ENCODE measurements at regions not wholly inside any gene's neighbourhood (a gene's known extent, or its start where the extent isn't known, plus 50 kb on each side); places are given as distances from the start of the nearest gene placed in this dataset.
"Not testable (repeated sequence)": the region's sequence is repeated elsewhere in the genome, so short reads cannot be mapped to it uniquely, and the experiment has no call there.

GRCh38 chr2:132280912-132281311, 119.2 kb upstream of the ANKRD30BL start:
- Histone ChIP-seq H3K27ac (ENCODE audit: low read length) (no peak overlapping the region), H3K36me3 (ENCODE audit: control insufficient read depth, insufficient read depth, low read length) (no peaks in the 10 kb centered on the region), H3K4me3 (ENCODE audit: low read length) (no peak overlapping the region), H3K9me3 (ENCODE audit: control insufficient read depth, insufficient read depth, low read length) (peaks cover 13% of the 10 kb centered on the region), H3K4me1 (ENCODE audit: control insufficient read depth, insufficient read depth, low read length) (no peaks in the 10 kb centered on the region), H3K27me3 (ENCODE audit: control insufficient read depth, insufficient read depth, low read length) (no peaks in the 10 kb centered on the region)
- H3K27me3 Mint-ChIP-seq (ENCODE audit: low read depth in 2 of 2) = no peaks in the 10 kb centered on the region
- H3K36me3 Mint-ChIP-seq = no peaks in the 10 kb centered on the region
- H3K4me3 Mint-ChIP-seq = no peak overlapping the region
- intact Hi-C loops (cut with micrococcal nuclease) = no loop called here
- DNase-seq = no peak
- H3K9me3 Mint-ChIP-seq = peaks cover 8 to 18% of the 10 kb centered on the region in 2 donors
- no peak overlapping the region for H3K27ac Mint-ChIP-seq
- TF ChIP-seq, protein P1, sequence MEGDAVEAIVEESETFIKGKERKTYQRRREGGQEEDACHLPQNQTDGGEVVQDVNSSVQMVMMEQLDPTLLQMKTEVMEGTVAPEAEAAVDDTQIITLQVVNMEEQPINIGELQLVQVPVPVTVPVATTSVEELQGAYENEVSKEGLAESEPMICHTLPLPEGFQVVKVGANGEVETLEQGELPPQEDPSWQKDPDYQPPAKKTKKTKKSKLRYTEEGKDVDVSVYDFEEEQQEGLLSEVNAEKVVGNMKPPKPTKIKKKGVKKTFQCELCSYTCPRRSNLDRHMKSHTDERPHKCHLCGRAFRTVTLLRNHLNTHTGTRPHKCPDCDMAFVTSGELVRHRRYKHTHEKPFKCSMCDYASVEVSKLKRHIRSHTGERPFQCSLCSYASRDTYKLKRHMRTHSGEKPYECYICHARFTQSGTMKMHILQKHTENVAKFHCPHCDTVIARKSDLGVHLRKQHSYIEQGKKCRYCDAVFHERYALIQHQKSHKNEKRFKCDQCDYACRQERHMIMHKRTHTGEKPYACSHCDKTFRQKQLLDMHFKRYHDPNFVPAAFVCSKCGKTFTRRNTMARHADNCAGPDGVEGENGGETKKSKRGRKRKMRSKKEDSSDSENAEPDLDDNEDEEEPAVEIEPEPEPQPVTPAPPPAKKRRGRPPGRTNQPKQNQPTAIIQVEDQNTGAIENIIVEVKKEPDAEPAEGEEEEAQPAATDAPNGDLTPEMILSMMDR (IDR thresholded peaks at IDR 0.05) = no peak
- ATAC-seq = no peak
- no peaks in the 10 kb centered on the region for H3K4me1 Mint-ChIP-seq
- 92% methylated on average over 12 of the region's 12 CpGs for WGBS (ENCODE audit: insufficient coverage)

DNA sequence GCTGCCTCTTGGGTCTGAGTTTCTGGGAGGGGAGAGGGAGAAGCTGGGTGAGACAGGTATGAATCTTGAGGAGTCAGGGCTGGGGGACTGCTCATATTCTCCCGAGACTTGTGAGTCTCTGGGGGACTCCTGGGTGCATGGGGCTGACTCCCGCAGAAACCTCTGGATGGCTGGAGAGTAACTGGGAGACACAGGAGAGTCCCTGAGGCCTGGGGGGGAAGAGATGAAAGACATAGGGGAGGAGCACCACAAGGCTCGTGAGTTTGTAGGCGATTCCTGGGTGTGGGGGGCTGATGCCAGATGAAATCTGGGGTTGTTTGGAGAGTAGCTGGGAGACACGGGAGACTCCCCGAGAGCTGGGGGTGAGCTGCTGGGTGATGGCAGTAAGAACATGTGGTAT, 120.4 kb upstream of the ANKRD30BL start:
- H3K4me3 Mint-ChIP-seq; ATAC-seq; H3K36me3 Mint-ChIP-seq; DNase-seq; H3K4me3 ChIP-seq (ENCODE audit: low read length); H3K4me1 Mint-ChIP-seq; H3K27me3 ChIP-seq (ENCODE audit: control insufficient read depth, insufficient read depth, low read length); H3K27ac Mint-ChIP-seq; H3K36me3 ChIP-seq (ENCODE audit: control insufficient read depth, insufficient read depth, low read length); H3K27me3 Mint-ChIP-seq (ENCODE audit: low read depth in 2 of 2); H3K4me1 ChIP-seq (ENCODE audit: control insufficient read depth, insufficient read depth, low read length); intact Hi-C loops (cut with micrococcal nuclease); H3K27ac ChIP-seq (ENCODE audit: low read length): not testable (repeated sequence)
- H3K9me3 Mint-ChIP-seq = peaks cover 4 to 11% of the 10 kb centered on the region in 2 donors
- 87% methylated on average over 6 of the region's 6 CpGs for WGBS (ENCODE audit: insufficient coverage)
- peaks cover 13% of the 10 kb centered on the region for H3K9me3 ChIP-seq (ENCODE audit: control insufficient read depth, insufficient read depth, low read length)

DNA sequence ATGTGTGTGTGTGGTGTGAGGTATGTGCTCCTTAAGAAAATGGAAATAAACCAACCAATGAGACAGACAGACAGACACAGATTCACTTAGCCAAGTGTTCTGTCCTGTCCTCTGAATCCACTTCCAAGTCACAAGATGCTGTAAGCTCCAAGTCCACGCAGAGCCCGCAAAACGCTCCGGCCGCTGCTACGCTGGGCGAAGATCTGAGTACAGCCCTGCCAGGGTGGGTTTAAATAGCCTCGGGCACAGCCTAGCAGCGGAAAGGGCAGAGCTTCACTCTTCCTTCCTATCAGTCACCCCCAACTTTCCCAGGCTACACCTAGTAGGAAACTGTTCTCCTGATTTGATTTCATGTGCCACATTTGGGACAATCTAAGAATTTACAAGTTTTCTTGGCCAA, 121.2 kb upstream of the ANKRD30BL start:
- Histone ChIP-seq H3K4me3 (ENCODE audit: low read length) (no peak overlapping the region), H3K36me3 (ENCODE audit: control insufficient read depth, insufficient read depth, low read length) (no peaks in the 10 kb centered on the region), H3K4me1 (ENCODE audit: control insufficient read depth, insufficient read depth, low read length) (no peaks in the 10 kb centered on the region), H3K27ac (ENCODE audit: low read length) (no peak overlapping the region), H3K27me3 (ENCODE audit: control insufficient read depth, insufficient read depth, low read length) (no peaks in the 10 kb centered on the region), H3K9me3 (ENCODE audit: control insufficient read depth, insufficient read depth, low read length) (peaks cover 13% of the 10 kb centered on the region)
- peaks cover 3 to 10% of the 10 kb centered on the region in 2 donors for H3K9me3 Mint-ChIP-seq
- intact Hi-C loops (cut with micrococcal nuclease) = no loop called here
- no peaks in the 10 kb centered on the region for H3K27me3 Mint-ChIP-seq (ENCODE audit: low read depth in 2 of 2)
- DNase-seq = no peak
- no peak overlapping the region for H3K4me3 Mint-ChIP-seq
- no peak overlapping the region for H3K27ac Mint-ChIP-seq
- WGBS (ENCODE audit: insufficient coverage) = 94% methylated on average over 9 of the region's 9 CpGs
- no peak for ATAC-seq
- H3K36me3 Mint-ChIP-seq = no peaks in the 10 kb centered on the region
- H3K4me1 Mint-ChIP-seq = no peaks in the 10 kb centered on the region
- TF ChIP-seq, protein P1 (IDR thresholded peaks at IDR 0.05) = no peak

DNA sequence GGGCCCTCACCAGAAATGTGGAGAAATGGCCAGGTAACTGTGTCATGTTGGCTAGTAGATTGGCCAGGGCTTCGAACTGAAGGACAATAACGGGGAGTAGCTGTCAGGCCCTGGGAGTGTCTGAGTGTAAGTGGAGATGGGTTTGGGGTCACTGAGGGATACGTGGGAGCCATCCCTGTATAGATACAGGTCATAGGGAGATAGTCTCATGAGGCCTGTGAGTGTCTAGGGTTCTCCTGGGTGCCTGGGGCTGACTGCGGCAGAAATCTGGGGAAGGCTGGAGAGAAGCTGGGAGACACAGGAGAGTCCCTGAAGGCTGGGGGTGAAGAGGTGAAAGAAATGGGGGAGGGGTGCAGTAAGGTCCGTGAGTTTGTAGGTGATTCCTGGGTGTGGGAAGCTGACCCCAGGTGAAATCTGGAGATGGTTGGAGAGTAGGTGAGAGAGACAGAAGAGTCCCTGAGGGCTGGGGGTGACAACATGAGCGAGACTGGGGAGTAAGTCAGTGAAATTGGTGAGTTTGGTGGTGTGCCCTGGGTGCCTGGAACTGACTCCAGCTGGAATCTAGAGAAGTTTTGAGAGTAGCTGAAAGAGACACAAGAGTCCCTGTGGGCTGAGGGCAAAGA, 124.6 kb upstream of the ANKRD30BL start:
- ATAC-seq; H3K27me3 Mint-ChIP-seq (ENCODE audit: low read depth in 2 of 2); H3K27me3 ChIP-seq (ENCODE audit: control insufficient read depth, insufficient read depth, low read length); H3K36me3 ChIP-seq (ENCODE audit: control insufficient read depth, insufficient read depth, low read length); H3K4me3 ChIP-seq (ENCODE audit: low read length); H3K4me3 Mint-ChIP-seq; H3K4me1 Mint-ChIP-seq; H3K9me3 Mint-ChIP-seq; H3K9me3 ChIP-seq (ENCODE audit: control insufficient read depth, insufficient read depth, low read length); H3K36me3 Mint-ChIP-seq; H3K27ac ChIP-seq (ENCODE audit: low read length); H3K27ac Mint-ChIP-seq; DNase-seq; intact Hi-C loops (cut with micrococcal nuclease); H3K4me1 ChIP-seq (ENCODE audit: control insufficient read depth, insufficient read depth, low read length): not testable (repeated sequence)
- WGBS (ENCODE audit: insufficient coverage) = 80% methylated on average over 6 of the region's 6 CpGs

GRCh38 chr2:132287910-132288309, 126.2 kb upstream of the ANKRD30BL start:
- H3K4me3 ChIP-seq (ENCODE audit: low read length); H3K4me1 Mint-ChIP-seq; H3K4me3 Mint-ChIP-seq; H3K27ac ChIP-seq (ENCODE audit: low read length); H3K36me3 ChIP-seq (ENCODE audit: control insufficient read depth, insufficient read depth, low read length); H3K36me3 Mint-ChIP-seq; H3K4me1 ChIP-seq (ENCODE audit: control insufficient read depth, insufficient read depth, low read length); H3K27ac Mint-ChIP-seq; ATAC-seq; H3K9me3 ChIP-seq (ENCODE audit: control insufficient read depth, insufficient read depth, low read length); DNase-seq; intact Hi-C loops (cut with micrococcal nuclease); H3K27me3 ChIP-seq (ENCODE audit: control insufficient read depth, insufficient read depth, low read length); H3K27me3 Mint-ChIP-seq (ENCODE audit: low read depth in 2 of 2); H3K9me3 Mint-ChIP-seq: not testable (repeated sequence)
- WGBS (ENCODE audit: insufficient coverage) = 91% methylated on average over 8 of the region's 8 CpGs

GRCh38 chr2:132289138-132289537, 127.4 kb upstream of the ANKRD30BL start:
- H3K27me3 ChIP-seq (ENCODE audit: control insufficient read depth, insufficient read depth, low read length); H3K27ac Mint-ChIP-seq; H3K4me3 ChIP-seq (ENCODE audit: low read length); intact Hi-C loops (cut with micrococcal nuclease); H3K4me1 ChIP-seq (ENCODE audit: control insufficient read depth, insufficient read depth, low read length); H3K27me3 Mint-ChIP-seq (ENCODE audit: low read depth in 2 of 2); H3K27ac ChIP-seq (ENCODE audit: low read length); H3K4me3 Mint-ChIP-seq; H3K4me1 Mint-ChIP-seq; H3K9me3 Mint-ChIP-seq; H3K36me3 Mint-ChIP-seq; ATAC-seq; H3K9me3 ChIP-seq (ENCODE audit: control insufficient read depth, insufficient read depth, low read length); DNase-seq; H3K36me3 ChIP-seq (ENCODE audit: control insufficient read depth, insufficient read depth, low read length): not testable (repeated sequence)
- 57% methylated on average over 4 of the region's 4 CpGs for WGBS (ENCODE audit: insufficient coverage)

- H3K4me1 Mint-ChIP-seq; H3K27me3 Mint-ChIP-seq (ENCODE audit: low read depth in 2 of 2); intact Hi-C loops (cut with micrococcal nuclease); H3K4me3 Mint-ChIP-seq; H3K27me3 ChIP-seq (ENCODE audit: control insufficient read depth, insufficient read depth, low read length); DNase-seq; ATAC-seq; H3K9me3 ChIP-seq (ENCODE audit: control insufficient read depth, insufficient read depth, low read length); H3K4me3 ChIP-seq (ENCODE audit: low read length); H3K4me1 ChIP-seq (ENCODE audit: control insufficient read depth, insufficient read depth, low read length); H3K9me3 Mint-ChIP-seq; H3K36me3 ChIP-seq (ENCODE audit: control insufficient read depth, insufficient read depth, low read length); H3K36me3 Mint-ChIP-seq; H3K27ac Mint-ChIP-seq; H3K27ac ChIP-seq (ENCODE audit: low read length): not testable (repeated sequence)
- WGBS (ENCODE audit: insufficient coverage) = 88% methylated on average over 4 of the region's 6 CpGs
Observed at GRCh38 chr2:132289812-132290211, 126.8 kb upstream of the GPR39 start.

Measured in natural killer cell (primary cell).